Smooth muscle cell (in vitro differentiated cells): ENCODE measurements at regions not wholly inside any gene's neighbourhood (a gene's known extent, or its start where the extent isn't known, plus 50 kb on each side); places are given as distances from the start of the nearest gene placed in this dataset.

Source experiments
- DNase-seq: peaks from one replicate; lab custom pipeline; 2025; ENCODE audit not compliant: unreplicated experiment; lab: John Stamatoyannopoulos, UW
- H2AFZ ChIP-seq: fragments of 200-600 bp; sonication (generic); 2 replicates; pipeline ENCODE4 v1.6.0; 2016; ENCODE audit warnings: antibody characterized with exemption, low read depth, mild to moderate bottlenecking
- H3F3A ChIP-seq: fragments of 200-600 bp; sonication (generic); 2 replicates; pipeline ENCODE4 v1.6.0; 2017; ENCODE audit warnings: antibody characterized with exemption, low read depth
- H3K27ac ChIP-seq: fragments of 200-600 bp; sonication (generic); 2 replicates; pipeline ENCODE4 v1.5.1; 2016; ENCODE audit warnings: low read depth, mild to moderate bottlenecking
- H3K27me3 ChIP-seq: fragments of 200-600 bp; sonication (generic); 2 replicates; pipeline ENCODE4 v1.6.1; 2016; ENCODE audit warnings: low read depth, mild to moderate bottlenecking
- H3K36me3 ChIP-seq: fragments of 200-600 bp; sonication (generic); 2 replicates; pipeline ENCODE4 v1.5.1; 2016; ENCODE audit warnings: low read depth
- H3K4me1 ChIP-seq: fragments of 200-600 bp; sonication (generic); 2 replicates; pipeline ENCODE4 v1.5.1; 2016; ENCODE audit warnings: low read depth
- H3K4me2 ChIP-seq: fragments of 200-600 bp; sonication (generic); 2 replicates; pipeline ENCODE4 v1.6.0; 2016; ENCODE audit warnings: mild to moderate bottlenecking
- H3K4me3 ChIP-seq: fragments of 200-600 bp; sonication (generic); 2 replicates; pipeline ENCODE4 v1.5.1; 2016; ENCODE audit warnings: mild to moderate bottlenecking
- H3K79me2 ChIP-seq: fragments of 200-600 bp; sonication (generic); 2 replicates; pipeline ENCODE4 v1.6.0; 2016; ENCODE audit warnings: low read depth, mild to moderate bottlenecking
- H3K9ac ChIP-seq: fragments of 200-600 bp; sonication (generic); 2 replicates; pipeline ENCODE4 v1.6.0; 2016; ENCODE audit warnings: low read depth
- H3K9me3 ChIP-seq: fragments of 200-600 bp; sonication (generic); replicated peaks from 2 replicates; pipeline ENCODE4 v1.5.1; 2016; ENCODE audit warnings: low read depth
- H4K20me1 ChIP-seq: fragments of 200-600 bp; sonication (generic); 2 replicates; pipeline ENCODE4 v1.6.0; 2016; ENCODE audit warnings: low read depth
- WGBS: methylation state at CpG from one replicate; pipeline ENCODE4 v1.1.7; 2016; ENCODE audit warnings: low lambda C conversion rate; 5-methylcytosine and 5-hydroxymethylcytosine counted together
- TF ChIP-seq, protein P1 (sequence below): fragments of 200-600 bp; sonication (generic); IDR thresholded peaks from 2 replicates; pipeline ENCODE4 v1.5.1; 2017; ENCODE audit warnings: borderline replicate concordance, mild to moderate bottlenecking, antibody characterized with exemption; ENCODE audit not compliant: insufficient read depth, poor library complexity, severe bottlenecking

DNA sequence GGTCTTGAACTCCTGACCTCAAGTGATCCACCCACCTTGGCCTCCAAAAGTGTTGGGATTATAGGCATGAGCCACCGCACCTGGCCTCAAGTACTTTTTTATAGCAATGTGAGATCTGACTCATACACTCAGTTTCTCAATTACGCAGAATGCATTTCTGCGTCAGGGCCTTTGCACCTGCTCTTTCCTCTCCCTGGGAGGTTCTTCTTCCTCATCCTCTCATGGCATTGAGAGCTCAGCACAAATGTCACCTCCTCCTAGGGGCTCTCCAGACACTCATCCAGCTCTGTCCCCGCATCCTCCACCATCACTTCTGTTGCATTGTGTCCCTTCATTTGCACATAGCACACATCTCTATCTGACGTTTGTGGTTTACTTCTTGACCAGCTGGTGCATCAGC lies 418.8 kb downstream of the PTPRU start:
- TF ChIP-seq, protein P1, sequence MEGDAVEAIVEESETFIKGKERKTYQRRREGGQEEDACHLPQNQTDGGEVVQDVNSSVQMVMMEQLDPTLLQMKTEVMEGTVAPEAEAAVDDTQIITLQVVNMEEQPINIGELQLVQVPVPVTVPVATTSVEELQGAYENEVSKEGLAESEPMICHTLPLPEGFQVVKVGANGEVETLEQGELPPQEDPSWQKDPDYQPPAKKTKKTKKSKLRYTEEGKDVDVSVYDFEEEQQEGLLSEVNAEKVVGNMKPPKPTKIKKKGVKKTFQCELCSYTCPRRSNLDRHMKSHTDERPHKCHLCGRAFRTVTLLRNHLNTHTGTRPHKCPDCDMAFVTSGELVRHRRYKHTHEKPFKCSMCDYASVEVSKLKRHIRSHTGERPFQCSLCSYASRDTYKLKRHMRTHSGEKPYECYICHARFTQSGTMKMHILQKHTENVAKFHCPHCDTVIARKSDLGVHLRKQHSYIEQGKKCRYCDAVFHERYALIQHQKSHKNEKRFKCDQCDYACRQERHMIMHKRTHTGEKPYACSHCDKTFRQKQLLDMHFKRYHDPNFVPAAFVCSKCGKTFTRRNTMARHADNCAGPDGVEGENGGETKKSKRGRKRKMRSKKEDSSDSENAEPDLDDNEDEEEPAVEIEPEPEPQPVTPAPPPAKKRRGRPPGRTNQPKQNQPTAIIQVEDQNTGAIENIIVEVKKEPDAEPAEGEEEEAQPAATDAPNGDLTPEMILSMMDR, result no peak
- no peaks in the 10 kb centered on the region for H3K36me3 ChIP-seq
- no peak for DNase-seq
- no peak overlapping the region for H3K9ac ChIP-seq
- no peaks in the 10 kb centered on the region for H3K4me1 ChIP-seq
- no peak overlapping the region for H3K4me2 ChIP-seq
- no peaks in the 10 kb centered on the region for H3K9me3 ChIP-seq
- H2AFZ ChIP-seq, result no peak overlapping the region
- no peaks in the 10 kb centered on the region for H3K79me2 ChIP-seq
- no peak overlapping the region for H3K4me3 ChIP-seq
- no peak overlapping the region for H3K27ac ChIP-seq
- no peaks in the 10 kb centered on the region for H3F3A ChIP-seq
- WGBS, result 90% methylated on average over 5 of the region's 5 CpGs
- no peaks in the 10 kb centered on the region for H4K20me1 ChIP-seq
- H3K27me3 ChIP-seq, result no peaks in the 10 kb centered on the region

GRCh38 chr1:29653886-29654450 lies 417.6 kb downstream of the PTPRU start:
- Histone ChIP-seq H3K27me3 (peaks cover 7% of the 10 kb centered on the region), H3K27ac (no peak overlapping the region), H3F3A (no peaks in the 10 kb centered on the region), H3K4me3 (no peak overlapping the region), H3K9me3 (no peaks in the 10 kb centered on the region), H2AFZ (no peak overlapping the region), H3K79me2 (no peaks in the 10 kb centered on the region), H3K4me1 (no peaks in the 10 kb centered on the region), H3K9ac (no peak overlapping the region), H4K20me1 (no peaks in the 10 kb centered on the region), H3K4me2 (no peak overlapping the region), H3K36me3 (no peaks in the 10 kb centered on the region)
- TF ChIP-seq, protein P1, result no peak
- 75% methylated on average over 3 of the region's 3 CpGs for WGBS
- no peak for DNase-seq

DNA sequence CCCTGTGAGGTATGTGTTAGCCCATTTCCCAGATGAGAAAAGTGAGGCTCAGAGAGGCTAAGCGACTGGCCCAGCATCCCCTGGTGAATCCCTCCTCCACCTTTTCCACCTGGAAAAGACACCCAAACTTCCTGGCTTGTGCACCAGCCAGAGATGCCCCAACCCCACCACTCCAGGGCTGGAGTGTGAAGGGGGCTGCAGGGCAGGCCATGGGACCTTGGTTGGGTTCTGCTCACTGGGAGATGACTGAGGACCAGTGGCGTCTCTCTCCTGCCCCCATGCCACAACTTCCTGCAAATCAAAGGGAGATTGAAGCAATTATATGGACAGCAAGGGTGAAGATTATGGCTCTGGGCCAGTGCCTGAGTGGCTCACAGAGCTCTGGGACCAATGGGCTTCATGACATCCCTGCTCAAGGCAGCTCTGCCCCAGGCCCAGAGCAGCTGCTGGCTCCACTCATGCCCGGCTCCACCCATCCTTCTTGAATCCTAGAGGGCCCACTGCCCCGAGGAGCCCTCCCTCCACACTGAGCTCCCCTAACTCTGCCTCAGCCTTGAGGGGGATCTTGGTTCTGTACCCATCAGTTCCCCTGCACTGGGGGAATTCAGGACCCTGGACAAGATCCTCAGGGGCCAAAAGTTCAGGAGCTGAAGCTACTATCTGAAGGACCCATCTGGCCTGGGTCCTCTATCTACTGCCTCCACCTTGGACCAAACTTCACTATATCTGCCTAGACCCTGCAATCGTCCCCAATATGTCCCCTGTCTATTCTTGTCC lies 416.9 kb downstream of the PTPRU start:
- H3K79me2 ChIP-seq, result no peaks in the 10 kb centered on the region
- no peak for DNase-seq
- H3K27ac ChIP-seq, result no peak overlapping the region
- H3K4me2 ChIP-seq, result no peak overlapping the region
- H2AFZ ChIP-seq, result no peak overlapping the region
- H3K9me3 ChIP-seq, result no peaks in the 10 kb centered on the region
- 75% methylated on average over 5 of the region's 5 CpGs for WGBS
- peaks cover 7% of the 10 kb centered on the region for H3K27me3 ChIP-seq
- H3F3A ChIP-seq, result no peaks in the 10 kb centered on the region
- no peaks in the 10 kb centered on the region for H3K36me3 ChIP-seq
- H3K4me3 ChIP-seq, result no peak overlapping the region
- TF ChIP-seq, protein P1, result no peak
- no peaks in the 10 kb centered on the region for H3K4me1 ChIP-seq
- H3K9ac ChIP-seq, result no peak overlapping the region
- no peaks in the 10 kb centered on the region for H4K20me1 ChIP-seq
